Umbilical cord (tissue), 1 donor: ENCODE measurements at regions not wholly inside any gene's neighbourhood (a gene's known extent, or its start where the extent isn't known, plus 50 kb on each side); places are given as distances from the start of the nearest gene placed in this dataset.
A peak's percentile ranks its signal among the peaks of the same experiment; 100 is the strongest.

Source experiments
- DNase-seq: peaks from one replicate; pipeline ENCODE4 v3.0.0-alpha.2; 2015; ENCODE audit warnings: low spot score

- DNase-seq = no peak
These were observed 177.4 kb upstream of the HS3ST1 start for GRCh38 chr4:11606078-11606477.

DNA sequence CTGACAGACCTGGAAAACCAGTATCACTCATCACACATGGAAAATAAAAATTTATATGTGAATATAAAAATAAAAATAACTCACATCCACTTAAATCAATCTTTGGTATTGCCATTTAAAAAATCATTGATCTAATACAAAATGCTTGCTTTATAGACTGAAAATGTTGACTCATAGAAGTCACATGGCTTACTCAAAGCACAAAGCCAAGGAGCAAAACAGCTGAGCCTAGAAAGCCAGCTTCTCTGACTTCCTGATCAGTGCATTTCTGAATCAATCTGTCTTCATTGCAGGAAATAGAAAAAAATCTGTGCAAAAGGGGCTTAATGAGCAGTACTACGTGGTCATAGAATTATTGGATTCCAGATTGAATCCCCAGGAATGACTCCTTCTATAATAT lies 176.9 kb upstream of the HS3ST1 start:
- DNase-seq = no peak

GRCh38 chr4:11604821-11605220 lies 176.1 kb upstream of the HS3ST1 start:
- no peak for DNase-seq

GRCh38 chr4:11603591-11604194 lies 175.0 kb upstream of the HS3ST1 start:
- peak; percentile 5 for DNase-seq

DNA sequence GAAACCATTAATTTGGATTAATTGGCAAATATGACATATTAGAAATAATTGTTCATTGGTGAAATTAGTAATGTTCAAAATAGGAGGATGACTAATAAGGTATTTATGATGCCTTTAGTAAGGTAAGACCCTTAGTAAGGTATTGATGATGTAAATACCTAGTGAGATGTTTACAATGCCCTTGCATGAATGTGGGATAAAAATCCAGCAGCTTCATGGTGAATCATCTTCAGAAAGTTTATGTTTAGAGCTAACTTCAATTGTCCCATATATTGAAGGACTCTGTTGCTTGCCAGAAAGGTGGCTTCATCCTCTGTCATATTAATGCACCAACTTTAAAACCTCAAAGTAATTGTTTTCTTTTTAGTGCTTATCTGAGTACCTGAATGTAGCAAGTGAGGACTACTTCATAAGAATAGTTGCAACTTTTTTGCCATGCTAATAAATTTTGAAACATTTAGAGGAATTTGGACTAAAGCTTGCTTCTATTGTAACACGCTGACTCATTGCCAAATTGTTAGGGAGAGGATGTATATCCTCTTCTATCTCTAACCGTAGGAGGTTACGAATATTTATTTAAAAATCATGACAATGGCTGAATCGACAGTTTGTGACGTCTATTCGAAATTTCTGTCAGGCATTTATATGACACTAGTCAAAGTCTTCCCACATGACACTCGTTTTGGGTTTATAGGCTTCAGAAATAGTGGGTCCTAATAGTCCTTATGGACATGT lies 174.1 kb upstream of the HS3ST1 start:
- DNase-seq = no peak

DNA sequence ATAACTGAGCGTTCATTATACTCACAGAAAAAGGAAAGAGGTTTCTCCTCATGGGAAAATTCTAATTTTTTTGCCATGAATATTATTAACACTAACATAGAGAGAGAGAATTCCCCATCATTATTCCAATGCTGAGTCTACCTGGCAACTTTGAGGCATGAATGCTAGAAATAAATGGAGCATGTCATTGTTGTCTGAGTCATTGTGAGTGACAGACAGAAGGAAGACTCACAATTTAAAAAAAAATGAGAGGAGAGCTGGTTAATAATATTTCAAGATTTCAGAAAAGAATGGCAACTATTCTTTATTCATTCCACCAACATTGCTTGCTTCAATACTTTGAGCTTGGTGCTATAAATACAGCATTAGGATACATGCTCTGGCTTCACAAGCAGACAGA lies 170.4 kb upstream of the HS3ST1 start:
- DNase-seq = no peak

DNA sequence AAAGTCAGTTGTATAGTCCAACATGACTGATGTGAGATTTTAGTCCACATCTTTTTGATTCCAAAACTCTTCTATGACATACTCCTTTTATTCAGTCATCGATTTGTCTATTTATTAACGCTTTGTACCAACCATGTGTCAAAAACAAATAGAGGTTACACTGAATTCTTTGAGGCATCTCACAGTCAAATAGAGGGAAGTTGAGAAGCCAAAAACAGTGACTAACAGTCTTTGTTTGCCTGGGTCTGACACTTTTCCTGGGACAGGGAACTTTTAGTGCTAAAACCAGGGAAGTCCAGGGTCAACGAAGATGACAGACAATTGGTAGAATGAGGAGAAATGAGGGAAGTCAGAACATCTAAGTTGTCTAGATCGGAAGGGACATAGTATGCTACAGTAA lies 169.9 kb upstream of the HS3ST1 start:
- no peak for DNase-seq

- no peak for DNase-seq
These were observed 168.8 kb upstream of the HS3ST1 start for GRCh38 chr4:11597506-11597905.

DNA sequence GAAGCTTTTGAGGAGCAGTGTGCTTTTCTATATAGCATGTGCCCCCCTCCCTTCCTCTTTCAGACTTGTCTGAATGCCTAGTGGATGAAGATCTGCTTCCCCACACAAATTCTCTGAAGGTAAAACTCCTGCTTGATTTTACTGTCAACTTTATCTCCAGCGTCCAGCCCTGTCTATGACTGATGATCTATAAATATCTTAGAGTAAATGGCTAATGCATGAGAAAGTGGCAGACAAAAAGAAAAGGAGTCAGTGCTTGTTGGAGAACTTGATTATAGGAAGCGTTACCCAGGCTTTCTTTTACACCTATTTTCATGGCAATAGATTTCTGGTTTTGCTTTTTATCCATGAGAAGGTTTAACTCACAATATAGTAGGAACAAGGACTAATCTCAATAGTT lies 168.3 kb upstream of the HS3ST1 start:
- no peak for DNase-seq

DNA sequence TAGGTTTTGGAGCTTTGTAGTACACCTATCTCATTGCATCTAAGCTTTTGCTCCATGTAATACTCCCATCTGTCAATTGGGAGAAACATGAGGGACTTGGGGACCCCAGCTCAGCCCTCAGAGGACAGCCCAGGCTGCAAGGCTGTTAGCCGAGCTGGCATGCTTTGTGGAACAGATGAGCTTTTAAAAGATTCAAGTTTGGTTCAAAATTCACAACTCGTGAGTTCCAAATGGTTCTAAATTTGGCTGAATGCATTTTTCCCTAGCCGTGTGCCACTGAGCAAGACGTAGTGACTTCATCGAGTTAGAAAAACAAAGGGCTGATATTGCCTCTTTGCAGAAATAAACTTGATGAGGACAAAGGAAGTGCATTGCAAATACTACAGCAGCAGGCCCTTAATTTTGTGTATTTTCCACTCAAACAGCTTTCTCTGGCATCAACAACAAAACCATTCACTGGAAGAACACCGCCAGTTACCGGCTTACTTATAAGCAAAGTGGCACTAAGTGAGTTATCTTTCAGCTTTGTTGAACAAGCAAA lies 165.0 kb upstream of the HS3ST1 start:
- DNase-seq = no peak

- DNase-seq = no peak
These were observed 163.6 kb upstream of the HS3ST1 start for GRCh38 chr4:11592276-11592675.

GRCh38 chr4:11590132-11590531 lies 161.4 kb upstream of the HS3ST1 start:
- DNase-seq = no peak

DNA sequence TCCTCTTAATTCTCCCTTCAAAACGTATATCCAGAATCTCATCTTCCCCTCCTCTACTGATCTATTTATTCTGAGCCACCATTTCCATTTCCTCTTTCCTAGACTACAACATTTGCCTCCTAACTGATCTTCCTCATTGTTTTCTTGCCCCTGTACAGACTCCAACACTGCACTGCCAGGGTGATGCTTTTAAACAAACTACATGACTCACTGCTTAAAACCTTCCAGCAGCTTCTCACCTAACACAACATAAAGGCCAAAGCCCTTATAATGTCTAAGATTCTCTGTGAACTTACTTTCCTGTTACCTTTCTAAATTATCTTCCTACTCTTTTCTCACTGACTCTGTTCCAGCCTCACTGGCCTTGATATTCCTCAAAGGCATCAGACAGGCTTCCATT lies 161.0 kb upstream of the HS3ST1 start:
- peak; percentile 7 for DNase-seq

DNA sequence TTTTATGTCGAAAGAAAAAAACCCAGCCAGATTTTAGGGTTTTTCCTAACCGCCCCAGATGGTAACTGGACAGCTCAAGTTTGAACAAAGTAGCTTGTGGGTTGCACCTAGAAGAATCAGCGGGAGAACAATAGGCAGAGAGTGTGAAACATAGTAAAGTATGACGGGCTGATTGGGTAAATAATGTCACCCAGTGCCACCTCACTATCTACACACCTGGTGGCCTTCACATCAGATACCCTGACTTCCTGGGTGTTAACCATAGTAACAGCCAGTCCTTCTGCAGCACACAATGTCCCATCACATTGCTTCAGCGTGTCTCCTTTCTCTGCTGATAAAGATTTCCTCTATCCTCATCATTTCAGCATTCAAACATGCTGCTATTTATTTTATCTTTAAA lies 159.1 kb upstream of the HS3ST1 start:
- DNase-seq = no peak

GRCh38 chr4:11585506-11585905 lies 156.8 kb upstream of the HS3ST1 start:
- DNase-seq = no peak

- DNase-seq = no peak
These were observed 139.8 kb upstream of the HS3ST1 start for GRCh38 chr4:11568511-11568910.

DNA sequence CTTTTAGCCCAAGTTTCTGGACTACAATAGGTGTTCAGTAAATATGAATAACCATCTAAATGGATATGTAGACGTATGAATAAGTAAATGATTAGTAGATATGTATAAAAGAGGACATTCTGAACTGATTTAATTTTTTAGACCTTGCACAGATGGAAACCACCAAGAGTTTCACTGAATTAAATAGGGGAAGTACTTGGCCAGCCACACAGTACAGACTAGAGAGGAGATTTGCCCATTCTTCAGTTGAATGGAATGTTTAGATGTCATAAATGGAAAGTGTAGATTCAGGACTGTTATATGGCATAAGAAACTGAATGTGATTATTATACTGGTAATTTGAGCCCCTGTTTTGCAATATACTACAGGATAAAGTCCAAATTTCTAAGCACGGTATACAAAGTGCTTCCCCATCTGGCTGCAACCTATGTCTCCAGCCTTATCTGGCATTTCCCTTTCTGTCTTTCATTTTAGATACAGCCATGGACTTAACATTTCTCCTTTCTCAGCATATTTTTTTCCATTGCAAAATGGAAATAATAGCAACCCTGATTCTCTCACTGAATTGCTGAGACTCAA lies 137.8 kb upstream of the HS3ST1 start:
- peak; percentile 63 for DNase-seq

- no peak for DNase-seq
These were observed 137.2 kb upstream of the HS3ST1 start for GRCh38 chr4:11565899-11566298.

DNA sequence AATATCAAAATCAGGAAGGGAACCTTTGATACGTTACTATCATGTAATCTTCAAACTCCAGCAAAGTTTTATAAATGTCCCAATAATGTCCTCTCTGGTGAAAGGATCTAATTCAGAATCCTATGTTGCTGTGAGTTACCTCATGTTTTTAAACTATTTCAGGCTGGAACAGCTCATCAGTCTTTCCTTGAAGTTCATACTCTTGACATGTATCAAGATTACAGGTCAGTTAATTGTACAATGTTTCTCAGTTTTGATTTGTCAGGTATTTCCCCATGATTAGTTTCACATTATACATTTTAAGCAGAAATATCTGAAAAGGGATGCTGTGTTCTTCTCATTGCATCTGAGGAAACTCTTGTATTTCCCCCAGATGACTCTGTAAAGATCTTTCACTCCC lies 136.5 kb upstream of the HS3ST1 start:
- no peak for DNase-seq

GRCh38 chr4:11564021-11564420 lies 135.3 kb upstream of the HS3ST1 start:
- DNase-seq = no peak

- DNase-seq = no peak
These were observed 120.8 kb upstream of the HS3ST1 start for GRCh38 chr4:11549525-11549924.

GRCh38 chr4:11548597-11549082 lies 119.9 kb upstream of the HS3ST1 start:
- no peak for DNase-seq
